ENCODE measurements at regions not wholly inside any gene's neighbourhood (a gene's known extent, or its start where the extent isn't known, plus 50 kb on each side); places are given as distances from the start of the nearest gene placed in this dataset.

- Histone ChIP-seq H3K9me3 (ENCODE audit: low read depth) (no peaks in the 10 kb centered on the region), H3K4me1 (ENCODE audit: insufficient read depth) (no peaks in the 10 kb centered on the region), H3K27ac (no peak overlapping the region), H3K9me2 (replicated peaks; ENCODE audit: insufficient read depth) (no peaks in the 10 kb centered on the region), H3K4me3 (no peak overlapping the region), H3K36me3 (replicated peaks; ENCODE audit: insufficient read depth, low read depth) (no peaks in the 10 kb centered on the region), H2AFZ (no peak overlapping the region), H4K20me1 (ENCODE audit: insufficient read depth, poor library complexity, severe bottlenecking) (no peaks in the 10 kb centered on the region), H3K79me2 (no peaks in the 10 kb centered on the region), H3K27me3 (peaks cover 11% of the 10 kb centered on the region), H3K4me2 (no peak overlapping the region)
- no peak for TF ChIP-seq EZH2 (IDR thresholded peaks at IDR 0.05; ENCODE audit: borderline replicate concordance)
- TF ChIP-seq EZH2phosphoT487 (IDR thresholded peaks at IDR 0.05; ENCODE audit: low read depth, severe bottlenecking, unreplicated experiment), result no peak
- TF ChIP-seq CTCF (IDR thresholded peaks at IDR 0.05; ENCODE audit: poor library complexity), result no peak
- 72% methylated on average over 3 of the region's 3 CpGs for WGBS (ENCODE audit: low lambda C conversion rate, missing lambda C conversion rate)
- no peak for DNase-seq (ENCODE audit: low spot score)
Measured at GRCh38 chr11:112874980-112875379, 86.2 kb upstream of the NCAM1 start.

DNA sequence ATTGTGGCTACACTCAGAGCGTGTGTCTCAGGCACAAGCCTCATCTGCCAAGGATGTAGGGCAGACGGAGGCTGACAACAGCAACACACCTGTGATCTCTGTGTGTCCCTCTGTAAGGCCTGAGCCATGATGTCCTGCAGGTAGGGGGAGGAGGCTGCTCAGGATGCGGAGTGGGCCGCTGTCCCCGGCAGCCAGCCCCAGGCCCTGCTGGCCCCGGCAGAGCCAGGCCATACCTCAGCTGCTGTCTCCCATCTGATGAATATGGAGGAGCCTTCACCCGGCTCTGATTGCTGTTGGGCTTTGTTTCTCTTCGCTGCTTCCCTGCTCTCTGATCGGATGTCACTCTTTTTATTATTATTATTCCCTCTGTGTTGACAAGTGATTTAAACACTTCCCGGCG lies 83.6 kb upstream of the NCAM1 start:
- Histone ChIP-seq H3K4me1 (ENCODE audit: insufficient read depth) (no peaks in the 10 kb centered on the region), H3K9me2 (replicated peaks; ENCODE audit: insufficient read depth) (no peaks in the 10 kb centered on the region), H3K9me3 (ENCODE audit: low read depth) (no peaks in the 10 kb centered on the region), H3K4me2 (no peak overlapping the region), H3K27ac (no peak overlapping the region), H3K27me3 (no peaks in the 10 kb centered on the region), H3K4me3 (no peak overlapping the region), H2AFZ (no peak overlapping the region), H3K36me3 (replicated peaks; ENCODE audit: insufficient read depth, low read depth) (no peaks in the 10 kb centered on the region), H4K20me1 (ENCODE audit: insufficient read depth, poor library complexity, severe bottlenecking) (no peaks in the 10 kb centered on the region), H3K79me2 (no peaks in the 10 kb centered on the region)
- no peak for TF ChIP-seq EZH2 (IDR thresholded peaks at IDR 0.05; ENCODE audit: borderline replicate concordance)
- no peak for TF ChIP-seq CTCF (IDR thresholded peaks at IDR 0.05; ENCODE audit: poor library complexity)
- no peak for TF ChIP-seq EZH2phosphoT487 (IDR thresholded peaks at IDR 0.05; ENCODE audit: low read depth, severe bottlenecking, unreplicated experiment)
- no peak for DNase-seq (ENCODE audit: low spot score)
- 52% methylated on average over 11 of the region's 11 CpGs for WGBS (ENCODE audit: low lambda C conversion rate, missing lambda C conversion rate)

- no peaks in the 10 kb centered on the region for H3K79me2 ChIP-seq
- DNase-seq (ENCODE audit: low spot score), result no peak
- H4K20me1 ChIP-seq (ENCODE audit: insufficient read depth, poor library complexity, severe bottlenecking), result no peaks in the 10 kb centered on the region
- H3K36me3 ChIP-seq (replicated peaks; ENCODE audit: insufficient read depth, low read depth), result no peaks in the 10 kb centered on the region
- H3K27me3 ChIP-seq, result no peaks in the 10 kb centered on the region
- H3K9me3 ChIP-seq (ENCODE audit: low read depth), result no peaks in the 10 kb centered on the region
- WGBS (ENCODE audit: low lambda C conversion rate, missing lambda C conversion rate), result 77% methylated on average over 7 of the region's 7 CpGs
- no peak overlapping the region for H3K4me3 ChIP-seq
- H3K9me2 ChIP-seq (replicated peaks; ENCODE audit: insufficient read depth), result no peaks in the 10 kb centered on the region
- TF ChIP-seq CTCF (IDR thresholded peaks at IDR 0.05; ENCODE audit: poor library complexity), result no peak
- no peak for TF ChIP-seq EZH2phosphoT487 (IDR thresholded peaks at IDR 0.05; ENCODE audit: low read depth, severe bottlenecking, unreplicated experiment)
- TF ChIP-seq EZH2 (IDR thresholded peaks at IDR 0.05; ENCODE audit: borderline replicate concordance), result no peak
- H2AFZ ChIP-seq, result no peak overlapping the region
- no peak overlapping the region for H3K4me2 ChIP-seq
- H3K4me1 ChIP-seq (ENCODE audit: insufficient read depth), result no peaks in the 10 kb centered on the region
- no peak overlapping the region for H3K27ac ChIP-seq
Measured at GRCh38 chr11:112878033-112878601, 83.1 kb upstream of the NCAM1 start.

DNA sequence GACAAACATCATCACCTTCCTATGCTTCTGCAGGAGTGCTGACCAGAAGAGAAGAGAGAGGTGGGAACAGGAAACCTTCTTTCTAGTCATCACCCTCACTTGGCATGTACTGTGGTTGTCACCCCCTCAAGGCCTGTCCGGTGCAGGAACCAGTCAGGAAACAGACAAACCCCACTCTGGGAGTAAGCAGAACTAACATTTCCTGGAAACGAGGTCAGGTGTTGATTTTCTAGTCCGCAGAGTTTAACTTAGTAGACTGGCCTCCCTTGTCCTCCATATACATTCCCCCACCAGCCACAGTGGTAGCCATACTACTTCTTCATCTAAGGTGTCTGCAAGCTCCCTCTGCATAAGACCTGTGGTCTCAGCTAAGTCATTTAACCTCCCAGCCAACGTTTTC lies 80.7 kb upstream of the NCAM1 start:
- 78% methylated on average over 4 of the region's 4 CpGs for WGBS (ENCODE audit: low lambda C conversion rate, missing lambda C conversion rate)
- H3K4me1 ChIP-seq (ENCODE audit: insufficient read depth), result no peaks in the 10 kb centered on the region
- TF ChIP-seq EZH2 (IDR thresholded peaks at IDR 0.05; ENCODE audit: borderline replicate concordance) (no peak), CTCF (IDR thresholded peaks at IDR 0.05; ENCODE audit: poor library complexity) (no peak), EZH2phosphoT487 (IDR thresholded peaks at IDR 0.05; ENCODE audit: low read depth, severe bottlenecking, unreplicated experiment) (no peak)

More for the DNA sequence above, 80.7 kb upstream of the NCAM1 start:
- Histone ChIP-seq H3K79me2 (no peaks in the 10 kb centered on the region), H3K4me3 (no peak overlapping the region), H3K36me3 (replicated peaks; ENCODE audit: insufficient read depth, low read depth) (no peaks in the 10 kb centered on the region), H4K20me1 (ENCODE audit: insufficient read depth, poor library complexity, severe bottlenecking) (no peaks in the 10 kb centered on the region), H3K9me3 (ENCODE audit: low read depth) (no peaks in the 10 kb centered on the region), H3K4me2 (no peak overlapping the region), H3K9me2 (replicated peaks; ENCODE audit: insufficient read depth) (no peaks in the 10 kb centered on the region), H3K27ac (no peak overlapping the region), H2AFZ (no peak overlapping the region), H3K27me3 (no peaks in the 10 kb centered on the region)
- no peak for DNase-seq (ENCODE audit: low spot score)

Measured in hepatocyte (in vitro differentiated cells).